ENCODE measurements at regions not wholly inside any gene's neighbourhood (a gene's known extent, or its start where the extent isn't known, plus 50 kb on each side); places are given as distances from the start of the nearest gene placed in this dataset.
A peak's percentile ranks its signal among the peaks of the same experiment; 100 is the strongest.

GRCh38 chr5:154595662-154596061 lies 117.6 kb upstream of the HAND1 start:
- Histone ChIP-seq H3K4me2 (no peak overlapping the region), H2AFZ (no peak overlapping the region), H3K36me3 (replicated peaks; ENCODE audit: insufficient read depth, low read depth) (no peaks in the 10 kb centered on the region), H3K79me2 (no peaks in the 10 kb centered on the region), H3K4me1 (ENCODE audit: insufficient read depth) (no peaks in the 10 kb centered on the region), H3K4me3 (no peak overlapping the region), H3K27me3 (no peaks in the 10 kb centered on the region), H4K20me1 (ENCODE audit: insufficient read depth, poor library complexity, severe bottlenecking) (no peaks in the 10 kb centered on the region), H3K9me3 (ENCODE audit: low read depth) (no peaks in the 10 kb centered on the region), H3K27ac (no peak overlapping the region), H3K9me2 (replicated peaks; ENCODE audit: insufficient read depth) (no peaks in the 10 kb centered on the region)
- 40% methylated on average over 9 of the region's 9 CpGs for WGBS (ENCODE audit: low lambda C conversion rate, missing lambda C conversion rate)
- no peak for DNase-seq (ENCODE audit: low spot score)
- no peak for TF ChIP-seq EZH2phosphoT487 (IDR thresholded peaks at IDR 0.05; ENCODE audit: low read depth, severe bottlenecking, unreplicated experiment)
- no peak for TF ChIP-seq CTCF (IDR thresholded peaks at IDR 0.05; ENCODE audit: poor library complexity)
- TF ChIP-seq EZH2 (IDR thresholded peaks at IDR 0.05; ENCODE audit: borderline replicate concordance) = no peak

- TF ChIP-seq EZH2 (IDR thresholded peaks at IDR 0.05; ENCODE audit: borderline replicate concordance) (no peak), CTCF (IDR thresholded peaks at IDR 0.05; ENCODE audit: poor library complexity) (no peak)
- Histone ChIP-seq H3K4me3 (no peak overlapping the region), H3K79me2 (no peaks in the 10 kb centered on the region), H3K9me2 (replicated peaks; ENCODE audit: insufficient read depth) (no peaks in the 10 kb centered on the region), H3K27me3 (no peaks in the 10 kb centered on the region), H3K27ac (peak overlapping the region; percentile 5), H3K4me2 (no peak overlapping the region), H2AFZ (no peak overlapping the region), H3K36me3 (replicated peaks; ENCODE audit: insufficient read depth, low read depth) (no peaks in the 10 kb centered on the region), H4K20me1 (ENCODE audit: insufficient read depth, poor library complexity, severe bottlenecking) (no peaks in the 10 kb centered on the region), H3K4me1 (ENCODE audit: insufficient read depth) (no peaks in the 10 kb centered on the region), H3K9me3 (ENCODE audit: low read depth) (no peaks in the 10 kb centered on the region)
- no peak for DNase-seq (ENCODE audit: low spot score)
Measured at GRCh38 chr5:154593796-154594195, 115.8 kb upstream of the HAND1 start.

- H3K4me3 ChIP-seq = no peak overlapping the region
- peak overlapping the region; percentile 46 for H3K27ac ChIP-seq
- H3K9me2 ChIP-seq (replicated peaks; ENCODE audit: insufficient read depth) = no peaks in the 10 kb centered on the region
- H3K79me2 ChIP-seq = no peaks in the 10 kb centered on the region
- no peak overlapping the region for H2AFZ ChIP-seq
- no peaks in the 10 kb centered on the region for H3K36me3 ChIP-seq (replicated peaks; ENCODE audit: insufficient read depth, low read depth)
- no peak for DNase-seq (ENCODE audit: low spot score)
- no peaks in the 10 kb centered on the region for H4K20me1 ChIP-seq (ENCODE audit: insufficient read depth, poor library complexity, severe bottlenecking)
- no peak for TF ChIP-seq EZH2 (IDR thresholded peaks at IDR 0.05; ENCODE audit: borderline replicate concordance)
- TF ChIP-seq EZH2phosphoT487 (IDR thresholded peaks at IDR 0.05; ENCODE audit: low read depth, severe bottlenecking, unreplicated experiment) = no peak
- no peak for TF ChIP-seq CTCF (IDR thresholded peaks at IDR 0.05; ENCODE audit: poor library complexity)
- 58% methylated on average over 3 of the region's 3 CpGs for WGBS (ENCODE audit: low lambda C conversion rate, missing lambda C conversion rate)
- H3K27me3 ChIP-seq = no peaks in the 10 kb centered on the region
- H3K9me3 ChIP-seq (ENCODE audit: low read depth) = no peaks in the 10 kb centered on the region
- peaks cover under 1% of the 10 kb centered on the region for H3K4me1 ChIP-seq (ENCODE audit: insufficient read depth)
- H3K4me2 ChIP-seq = no peak overlapping the region
Measured at GRCh38 chr5:154593071-154593470, 115.0 kb upstream of the HAND1 start.

- Histone ChIP-seq H3K36me3 (replicated peaks; ENCODE audit: insufficient read depth, low read depth) (no peaks in the 10 kb centered on the region), H3K9me2 (replicated peaks; ENCODE audit: insufficient read depth) (no peaks in the 10 kb centered on the region), H3K27ac (no peak overlapping the region), H3K4me3 (no peak overlapping the region), H2AFZ (no peak overlapping the region), H4K20me1 (ENCODE audit: insufficient read depth, poor library complexity, severe bottlenecking) (no peaks in the 10 kb centered on the region), H3K4me2 (no peak overlapping the region), H3K4me1 (ENCODE audit: insufficient read depth) (peaks cover 12% of the 10 kb centered on the region), H3K9me3 (ENCODE audit: low read depth) (no peaks in the 10 kb centered on the region), H3K27me3 (no peaks in the 10 kb centered on the region), H3K79me2 (no peaks in the 10 kb centered on the region)
- 84% methylated on average over 4 of the region's 4 CpGs for WGBS (ENCODE audit: low lambda C conversion rate, missing lambda C conversion rate)
- DNase-seq (ENCODE audit: low spot score) = no peak
- TF ChIP-seq CTCF (IDR thresholded peaks at IDR 0.05; ENCODE audit: poor library complexity) = no peak
- no peak for TF ChIP-seq EZH2 (IDR thresholded peaks at IDR 0.05; ENCODE audit: borderline replicate concordance)
- no peak for TF ChIP-seq EZH2phosphoT487 (IDR thresholded peaks at IDR 0.05; ENCODE audit: low read depth, severe bottlenecking, unreplicated experiment)
Measured at GRCh38 chr5:154590093-154590724, 112.2 kb upstream of the HAND1 start.

Data from hepatocyte (in vitro differentiated cells).